Hepatocyte (in vitro differentiated cells): ENCODE measurements at regions not wholly inside any gene's neighbourhood (a gene's known extent, or its start where the extent isn't known, plus 50 kb on each side); places are given as distances from the start of the nearest gene placed in this dataset.

Experiments
- EZH2 ChIP-seq: fragments of 200-600 bp; sonication (generic); IDR thresholded peaks from 2 replicates; pipeline ENCODE4 v1.6.1; 2016; ENCODE audit warnings: antibody characterized with exemption, mild to moderate bottlenecking, borderline replicate concordance
- EZH2phosphoT487 ChIP-seq: fragments of 200-600 bp; sonication (generic); IDR thresholded peaks from one replicate; pipeline ENCODE4 v1.6.1; 2018; ENCODE audit warnings: antibody characterized with exemption, mild to moderate bottlenecking, low read depth, moderate library complexity; ENCODE audit not compliant: unreplicated experiment, severe bottlenecking
- TF ChIP-seq, protein P1 (sequence below): fragments of 200-600 bp; sonication (generic); IDR thresholded peaks from 2 replicates; pipeline ENCODE4 v1.5.1; 2016; ENCODE audit warnings: antibody characterized with exemption, mild to moderate bottlenecking; ENCODE audit not compliant: poor library complexity

DNA sequence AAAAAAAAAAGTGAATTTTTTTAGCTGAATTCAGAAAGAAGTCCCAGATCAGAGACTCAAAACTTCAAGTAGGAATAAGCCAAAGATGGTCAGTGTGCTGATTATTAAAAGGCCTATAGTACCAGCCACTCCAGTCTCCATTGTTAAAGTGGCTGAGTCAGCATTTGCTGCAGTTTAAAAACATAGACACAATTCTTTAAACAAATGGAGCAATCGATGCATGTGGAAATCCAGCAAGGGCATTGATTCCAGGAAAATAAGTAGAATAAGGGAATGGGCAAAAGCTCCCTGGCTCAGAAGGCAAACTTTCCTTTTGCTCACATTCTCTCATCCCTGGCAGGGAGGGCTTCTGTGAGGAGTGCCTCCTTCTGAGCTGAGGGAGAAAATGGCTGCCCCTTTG is 317.6 kb downstream of the LRIG3 start:
- TF ChIP-seq, protein P1, sequence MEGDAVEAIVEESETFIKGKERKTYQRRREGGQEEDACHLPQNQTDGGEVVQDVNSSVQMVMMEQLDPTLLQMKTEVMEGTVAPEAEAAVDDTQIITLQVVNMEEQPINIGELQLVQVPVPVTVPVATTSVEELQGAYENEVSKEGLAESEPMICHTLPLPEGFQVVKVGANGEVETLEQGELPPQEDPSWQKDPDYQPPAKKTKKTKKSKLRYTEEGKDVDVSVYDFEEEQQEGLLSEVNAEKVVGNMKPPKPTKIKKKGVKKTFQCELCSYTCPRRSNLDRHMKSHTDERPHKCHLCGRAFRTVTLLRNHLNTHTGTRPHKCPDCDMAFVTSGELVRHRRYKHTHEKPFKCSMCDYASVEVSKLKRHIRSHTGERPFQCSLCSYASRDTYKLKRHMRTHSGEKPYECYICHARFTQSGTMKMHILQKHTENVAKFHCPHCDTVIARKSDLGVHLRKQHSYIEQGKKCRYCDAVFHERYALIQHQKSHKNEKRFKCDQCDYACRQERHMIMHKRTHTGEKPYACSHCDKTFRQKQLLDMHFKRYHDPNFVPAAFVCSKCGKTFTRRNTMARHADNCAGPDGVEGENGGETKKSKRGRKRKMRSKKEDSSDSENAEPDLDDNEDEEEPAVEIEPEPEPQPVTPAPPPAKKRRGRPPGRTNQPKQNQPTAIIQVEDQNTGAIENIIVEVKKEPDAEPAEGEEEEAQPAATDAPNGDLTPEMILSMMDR: no peak
- TF ChIP-seq EZH2 (no peak), EZH2phosphoT487 (no peak)
